ENCODE measurements at regions not wholly inside any gene's neighbourhood (a gene's known extent, or its start where the extent isn't known, plus 50 kb on each side); places are given as distances from the start of the nearest gene placed in this dataset.

DNA sequence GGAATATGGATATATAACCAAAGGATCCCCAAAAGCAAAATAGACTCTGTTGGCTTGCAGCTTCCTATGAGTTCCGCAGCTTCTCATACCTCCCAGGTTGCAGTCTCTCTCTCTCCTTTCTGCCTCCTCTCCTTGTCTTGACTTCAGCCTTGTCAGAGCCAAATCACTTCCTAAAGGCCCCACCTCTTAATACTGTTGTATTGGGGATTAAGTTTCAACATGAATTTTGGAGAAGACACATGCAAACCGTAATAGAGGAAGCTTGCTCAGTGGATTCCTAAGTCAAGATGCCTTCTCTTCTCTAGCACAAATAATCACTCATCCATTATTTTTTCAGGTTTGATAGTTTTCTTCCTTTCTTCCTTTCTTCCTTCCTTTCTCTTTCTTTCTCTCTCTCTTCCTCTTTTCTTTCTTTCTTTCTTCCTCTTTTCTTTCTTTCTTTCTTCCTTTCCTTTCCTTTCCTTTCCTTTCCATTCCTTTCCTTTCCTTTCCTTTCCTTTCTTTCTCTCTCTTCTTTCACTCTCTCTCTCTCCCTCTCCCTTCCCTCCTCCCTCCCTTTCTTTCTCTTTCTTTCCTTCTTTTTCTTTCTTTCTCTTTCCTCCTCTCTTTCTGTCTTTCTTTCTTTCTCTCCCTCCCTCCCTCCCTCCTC is 411.3 kb upstream of the TPM1 start:
- TF ChIP-seq, protein P1, sequence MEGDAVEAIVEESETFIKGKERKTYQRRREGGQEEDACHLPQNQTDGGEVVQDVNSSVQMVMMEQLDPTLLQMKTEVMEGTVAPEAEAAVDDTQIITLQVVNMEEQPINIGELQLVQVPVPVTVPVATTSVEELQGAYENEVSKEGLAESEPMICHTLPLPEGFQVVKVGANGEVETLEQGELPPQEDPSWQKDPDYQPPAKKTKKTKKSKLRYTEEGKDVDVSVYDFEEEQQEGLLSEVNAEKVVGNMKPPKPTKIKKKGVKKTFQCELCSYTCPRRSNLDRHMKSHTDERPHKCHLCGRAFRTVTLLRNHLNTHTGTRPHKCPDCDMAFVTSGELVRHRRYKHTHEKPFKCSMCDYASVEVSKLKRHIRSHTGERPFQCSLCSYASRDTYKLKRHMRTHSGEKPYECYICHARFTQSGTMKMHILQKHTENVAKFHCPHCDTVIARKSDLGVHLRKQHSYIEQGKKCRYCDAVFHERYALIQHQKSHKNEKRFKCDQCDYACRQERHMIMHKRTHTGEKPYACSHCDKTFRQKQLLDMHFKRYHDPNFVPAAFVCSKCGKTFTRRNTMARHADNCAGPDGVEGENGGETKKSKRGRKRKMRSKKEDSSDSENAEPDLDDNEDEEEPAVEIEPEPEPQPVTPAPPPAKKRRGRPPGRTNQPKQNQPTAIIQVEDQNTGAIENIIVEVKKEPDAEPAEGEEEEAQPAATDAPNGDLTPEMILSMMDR (IDR thresholded peaks at IDR 0.05; ENCODE audit: insufficient read depth, low read depth, low read length): no peak
- no peak overlapping the region for H3K4me3 ChIP-seq (ENCODE audit: low read depth, low read length)
- POLR2A ChIA-PET: no interaction called here
- H3K27me3 ChIP-seq (ENCODE audit: control insufficient read depth, insufficient read depth, low read length): no peaks in the 10 kb centered on the region
- CTCF ChIA-PET: no interaction called here
- H3K36me3 ChIP-seq (ENCODE audit: control insufficient read depth, insufficient read depth, low read length): no peaks in the 10 kb centered on the region
- DNase-seq (ENCODE audit: low read depth): no peak

DNA sequence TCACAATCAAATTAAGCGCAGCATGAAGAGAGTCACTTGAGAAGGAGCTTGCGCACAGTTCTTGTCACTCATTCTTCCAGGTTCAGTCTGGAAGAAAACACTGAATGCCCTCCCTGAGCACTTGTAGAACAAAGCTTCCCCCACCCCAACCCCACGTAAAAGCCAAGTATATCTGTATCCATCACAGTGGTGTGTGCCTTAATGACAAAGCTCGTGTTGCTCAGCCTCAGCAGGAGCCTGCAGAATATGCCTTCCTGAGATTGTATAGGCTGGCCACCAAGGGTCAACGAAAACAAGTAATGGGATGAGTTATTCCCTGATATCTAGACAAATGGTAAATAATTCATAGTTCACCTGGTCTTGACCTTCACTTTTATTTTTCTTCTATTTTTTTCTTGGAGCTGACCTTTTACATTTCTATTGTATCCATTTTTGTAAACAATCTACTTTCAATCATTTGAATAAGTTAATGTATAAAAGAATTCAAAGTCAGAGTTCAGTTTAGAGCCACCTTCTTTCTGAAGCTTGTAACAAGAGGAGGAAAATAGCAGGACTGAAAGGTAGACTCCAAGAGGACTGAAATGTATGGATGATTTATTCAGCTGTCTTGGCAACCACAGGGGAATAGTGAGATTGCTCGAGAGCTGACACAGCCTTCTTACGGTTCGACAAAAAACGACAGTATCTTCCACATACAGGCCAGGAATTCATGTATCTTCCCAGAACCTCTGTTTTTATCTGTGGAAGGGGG is 405.5 kb upstream of the TPM1 start:
- no peak overlapping the region for H3K4me3 ChIP-seq (ENCODE audit: low read depth, low read length)
- DNase-seq (ENCODE audit: low read depth): no peak
- H3K27me3 ChIP-seq (ENCODE audit: control insufficient read depth, insufficient read depth, low read length): no peaks in the 10 kb centered on the region
- ChIA-PET POLR2A (interaction anchor here (0.8 kb wide), 1 partner anchor 141 kb away, joined by 13 read pairs; no protein-coding TSS in a partner anchor), CTCF (interaction anchor here (1.0 kb wide), 1 partner anchor 105 kb away, joined by 3 read pairs; no protein-coding TSS in a partner anchor)
- H3K36me3 ChIP-seq (ENCODE audit: control insufficient read depth, insufficient read depth, low read length): no peaks in the 10 kb centered on the region
- TF ChIP-seq, protein P1 (IDR thresholded peaks at IDR 0.05; ENCODE audit: insufficient read depth, low read depth, low read length): no peak

DNA sequence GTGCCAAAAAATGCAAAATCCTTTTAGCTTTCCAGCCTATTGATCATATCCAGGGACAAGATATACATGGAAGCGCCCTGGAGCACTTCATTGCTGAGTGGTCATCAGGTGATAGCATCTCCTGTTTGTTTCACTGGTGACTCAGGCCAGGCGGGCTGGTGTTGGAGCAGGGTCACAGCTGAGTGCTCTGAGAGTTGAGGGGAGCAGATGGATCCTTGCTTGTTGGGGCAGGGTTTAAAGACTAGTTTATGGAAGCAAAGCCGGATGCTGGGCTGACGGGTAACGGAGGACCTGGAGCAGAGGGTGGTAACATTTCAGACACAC is 405.0 kb upstream of the TPM1 start:
- H3K36me3 ChIP-seq (ENCODE audit: control insufficient read depth, insufficient read depth, low read length): no peaks in the 10 kb centered on the region
- POLR2A ChIA-PET: interaction anchor here (0.8 kb wide), 1 partner anchor 142 kb away, joined by 13 read pairs; no protein-coding TSS in a partner anchor
- TF ChIP-seq, protein P1 (IDR thresholded peaks at IDR 0.05; ENCODE audit: insufficient read depth, low read depth, low read length): no peak
- CTCF ChIA-PET: interaction anchor here (1.0 kb wide), 1 partner anchor 104 kb away, joined by 3 read pairs; no protein-coding TSS in a partner anchor
- no peaks in the 10 kb centered on the region for H3K27me3 ChIP-seq (ENCODE audit: control insufficient read depth, insufficient read depth, low read length)
- no peak for DNase-seq (ENCODE audit: low read depth)
- no peak overlapping the region for H3K4me3 ChIP-seq (ENCODE audit: low read depth, low read length)

DNA sequence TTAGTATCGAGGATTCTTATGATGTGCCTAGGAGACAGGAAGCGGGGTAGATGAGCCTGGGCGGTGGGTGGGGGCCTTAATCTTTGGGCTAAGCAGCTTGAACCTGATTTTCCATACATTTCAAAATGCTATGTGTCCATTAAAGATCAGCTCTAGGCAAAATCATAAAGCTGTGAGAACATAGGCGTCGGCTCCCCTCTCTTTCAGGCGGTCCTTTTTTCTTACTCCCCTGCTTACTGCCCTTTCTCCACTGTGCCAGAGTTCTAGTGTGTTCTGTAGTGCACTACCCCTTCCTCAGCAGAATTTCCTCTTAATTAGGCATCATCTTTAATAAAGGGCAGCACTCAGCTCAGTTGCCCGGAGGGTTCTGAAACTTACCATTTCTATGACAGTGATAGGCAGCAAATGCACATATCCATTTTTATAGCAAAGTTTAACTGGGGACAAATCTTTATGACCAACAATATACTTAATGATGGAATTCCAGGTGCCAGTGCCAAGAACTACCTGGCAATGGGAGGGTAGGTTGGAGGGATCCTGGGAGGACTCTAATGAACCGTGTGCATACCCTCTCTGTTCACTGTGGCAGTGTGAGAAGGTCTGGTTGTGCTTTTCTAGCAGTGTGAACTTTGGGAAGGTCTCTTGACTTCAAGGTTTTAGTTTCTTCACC is 404.5 kb upstream of the TPM1 start:
- Histone ChIP-seq H3K27me3 (ENCODE audit: control insufficient read depth, insufficient read depth, low read length) (no peaks in the 10 kb centered on the region), H3K4me3 (ENCODE audit: low read depth, low read length) (no peak overlapping the region), H3K36me3 (ENCODE audit: control insufficient read depth, insufficient read depth, low read length) (no peaks in the 10 kb centered on the region)
- POLR2A ChIA-PET: no interaction called here
- CTCF ChIA-PET: no interaction called here
- DNase-seq (ENCODE audit: low read depth): no peak
- TF ChIP-seq, protein P1 (IDR thresholded peaks at IDR 0.05; ENCODE audit: insufficient read depth, low read depth, low read length): no peak

DNA sequence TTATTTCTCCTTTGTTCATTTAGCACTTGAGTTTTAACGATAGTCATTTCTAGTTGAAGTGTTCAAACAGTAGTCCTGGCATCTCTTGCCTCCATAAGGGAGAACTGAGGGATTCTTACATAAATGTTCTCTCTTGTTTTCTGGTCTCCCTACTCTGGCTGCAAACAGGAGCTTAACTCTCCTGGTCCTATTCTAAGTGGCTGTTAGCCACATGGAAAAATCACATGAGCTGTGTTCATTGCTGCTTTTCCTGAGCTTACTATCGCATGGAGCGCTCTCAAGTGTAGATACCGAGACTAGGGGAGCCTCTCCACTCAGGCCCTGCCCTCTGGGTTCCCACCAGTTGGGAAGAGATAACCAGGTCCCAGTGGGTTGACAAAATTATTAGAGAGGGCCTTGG is 403.1 kb upstream of the TPM1 start:
- H3K36me3 ChIP-seq (ENCODE audit: control insufficient read depth, insufficient read depth, low read length): no peaks in the 10 kb centered on the region
- DNase-seq (ENCODE audit: low read depth): no peak
- no peak overlapping the region for H3K4me3 ChIP-seq (ENCODE audit: low read depth, low read length)
- TF ChIP-seq, protein P1 (IDR thresholded peaks at IDR 0.05; ENCODE audit: insufficient read depth, low read depth, low read length): no peak
- H3K27me3 ChIP-seq (ENCODE audit: control insufficient read depth, insufficient read depth, low read length): no peaks in the 10 kb centered on the region
- CTCF ChIA-PET: interaction anchor here (0.7 to 1.2 kb wide), 3 partner anchors 9 to 247 kb away, joined by 3 to 4 read pairs (median 3); no protein-coding TSS in a partner anchor
- POLR2A ChIA-PET: no interaction called here
